ENCODE measurements at regions not wholly inside any gene's neighbourhood (a gene's known extent, or its start where the extent isn't known, plus 50 kb on each side); places are given as distances from the start of the nearest gene placed in this dataset.

- H3K27me3 Mint-ChIP-seq (ENCODE audit: insufficient read depth): no peaks in the 10 kb centered on the region
- no peaks in the 10 kb centered on the region for H3K36me3 Mint-ChIP-seq (ENCODE audit: low read depth)
- no peak overlapping the region; the same call in 1 of the 2 replicates for H3K27ac Mint-ChIP-seq
- TF ChIP-seq CTCF (IDR thresholded peaks at IDR 0.05): no peak
- no peaks in the 10 kb centered on the region for H3K9me3 Mint-ChIP-seq
- no peak for DNase-seq
- H3K4me1 Mint-ChIP-seq (ENCODE audit: low read depth): peaks cover 38% of the 10 kb centered on the region
- H3K4me3 Mint-ChIP-seq: no peak overlapping the region
Observed at GRCh38 chr10:88063861-88064557, 200.6 kb downstream of the PTEN start.

- no peaks in the 10 kb centered on the region for H3K27me3 Mint-ChIP-seq (ENCODE audit: insufficient read depth)
- H3K27ac Mint-ChIP-seq: no peak overlapping the region
- TF ChIP-seq CTCF (IDR thresholded peaks at IDR 0.05): no peak
- DNase-seq: no peak
- peaks cover 38% of the 10 kb centered on the region for H3K4me1 Mint-ChIP-seq (ENCODE audit: low read depth)
- no peaks in the 10 kb centered on the region for H3K36me3 Mint-ChIP-seq (ENCODE audit: low read depth)
- no peaks in the 10 kb centered on the region for H3K9me3 Mint-ChIP-seq
- no peak overlapping the region for H3K4me3 Mint-ChIP-seq
Observed at GRCh38 chr10:88064608-88065382, 201.4 kb downstream of the PTEN start.

DNA sequence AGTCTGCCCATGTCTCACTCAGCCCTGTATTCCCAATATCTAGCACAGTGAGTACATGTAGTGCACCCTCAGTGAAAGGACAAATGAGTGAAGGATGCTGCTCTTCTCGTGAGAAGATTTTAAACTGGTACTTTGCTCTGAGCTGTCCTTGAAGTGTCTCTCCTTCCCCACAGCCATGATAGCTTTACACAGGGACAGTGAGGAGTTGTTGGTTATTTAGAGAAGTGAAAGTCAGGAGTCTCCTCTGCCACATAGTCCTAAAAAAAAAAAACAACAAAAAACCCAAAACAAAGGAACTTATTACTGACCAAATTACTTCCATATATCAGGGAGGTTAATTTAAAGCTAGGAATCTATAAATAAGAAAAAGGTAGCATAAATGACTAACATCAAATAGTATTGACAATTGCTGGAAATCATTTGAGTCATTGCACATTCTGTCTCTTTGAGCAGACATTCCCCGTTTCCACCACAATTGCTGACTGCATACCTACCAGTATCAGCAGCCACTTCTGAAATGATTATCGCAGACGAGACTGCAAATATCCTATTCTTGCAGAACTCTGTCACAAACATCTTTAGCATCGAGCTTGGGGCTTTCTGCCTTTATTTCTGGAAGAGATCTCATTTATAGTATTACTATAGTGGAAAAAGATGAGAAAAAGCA is 202.1 kb downstream of the PTEN start:
- no peak overlapping the region for H3K4me3 Mint-ChIP-seq
- TF ChIP-seq CTCF (IDR thresholded peaks at IDR 0.05): no peak
- H3K4me1 Mint-ChIP-seq (ENCODE audit: low read depth): peaks cover 44% of the 10 kb centered on the region
- no peak overlapping the region for H3K27ac Mint-ChIP-seq
- no peaks in the 10 kb centered on the region for H3K27me3 Mint-ChIP-seq (ENCODE audit: insufficient read depth)
- H3K9me3 Mint-ChIP-seq: no peaks in the 10 kb centered on the region
- no peak for DNase-seq
- no peaks in the 10 kb centered on the region for H3K36me3 Mint-ChIP-seq (ENCODE audit: low read depth)

- TF ChIP-seq CTCF (IDR thresholded peaks at IDR 0.05): no peak
- Mint-ChIP-seq H3K36me3 (ENCODE audit: low read depth) (no peaks in the 10 kb centered on the region), H3K27ac (no peak overlapping the region), H3K4me1 (ENCODE audit: low read depth) (peaks cover 49% of the 10 kb centered on the region), H3K27me3 (ENCODE audit: insufficient read depth) (no peaks in the 10 kb centered on the region), H3K9me3 (no peaks in the 10 kb centered on the region), H3K4me3 (no peak overlapping the region)
- no peak for DNase-seq
Observed at GRCh38 chr10:88066319-88066718, 202.9 kb downstream of the PTEN start.

- Mint-ChIP-seq H3K27ac (no peak overlapping the region), H3K9me3 (no peaks in the 10 kb centered on the region), H3K4me1 (ENCODE audit: low read depth) (peaks cover 49% of the 10 kb centered on the region), H3K27me3 (ENCODE audit: insufficient read depth) (no peaks in the 10 kb centered on the region), H3K36me3 (ENCODE audit: low read depth) (no peaks in the 10 kb centered on the region), H3K4me3 (no peak overlapping the region)
- DNase-seq: no peak
- TF ChIP-seq CTCF (IDR thresholded peaks at IDR 0.05): no peak
Observed at GRCh38 chr10:88066876-88067275, 203.5 kb downstream of the PTEN start.
